ENCODE measurements at regions not wholly inside any gene's neighbourhood (a gene's known extent, or its start where the extent isn't known, plus 50 kb on each side); places are given as distances from the start of the nearest gene placed in this dataset.
A peak's percentile ranks its signal among the peaks of the same experiment; 100 is the strongest.
"Not testable (repeated sequence)": the region's sequence is repeated elsewhere in the genome, so short reads cannot be mapped to it uniquely, and the experiment has no call there.

GRCh38 chr2:111471791-111472530, 351.2 kb downstream of the BCL2L11 start:
- H3K36me3 Mint-ChIP-seq; ATAC-seq; DNase-seq (ENCODE audit: low spot score in 2 of 2); H3K27ac Mint-ChIP-seq; H3K9me3 Mint-ChIP-seq: not testable (repeated sequence)

GRCh38 chr2:111472844-111473403, 352.2 kb downstream of the BCL2L11 start:
- not testable (repeated sequence) for H3K36me3 Mint-ChIP-seq; DNase-seq (ENCODE audit: low spot score in 2 of 2); H3K27ac Mint-ChIP-seq; H3K9me3 Mint-ChIP-seq
- peak; percentile 52 to 60 for ATAC-seq

GRCh38 chr2:111473522-111473921, 352.8 kb downstream of the BCL2L11 start:
- DNase-seq (ENCODE audit: low spot score in 2 of 2); H3K36me3 Mint-ChIP-seq; H3K27ac Mint-ChIP-seq; H3K9me3 Mint-ChIP-seq: not testable (repeated sequence)
- ATAC-seq: peak; percentile 43 to 55

GRCh38 chr2:111474198-111474705, 353.5 kb downstream of the BCL2L11 start:
- H3K36me3 Mint-ChIP-seq; H3K27ac Mint-ChIP-seq; ATAC-seq; DNase-seq (ENCODE audit: low spot score in 2 of 2); H3K9me3 Mint-ChIP-seq: not testable (repeated sequence)

- H3K27ac Mint-ChIP-seq: peak overlapping the region; percentile 90 to 95
- H3K36me3 Mint-ChIP-seq; DNase-seq (ENCODE audit: low spot score in 2 of 2); ATAC-seq; H3K9me3 Mint-ChIP-seq: not testable (repeated sequence)
These were observed 357.6 kb downstream of the BCL2L11 start for GRCh38 chr2:111478335-111478734.

GRCh38 chr2:111478871-111479318, 358.2 kb downstream of the BCL2L11 start:
- not testable (repeated sequence) for DNase-seq (ENCODE audit: low spot score in 2 of 2); H3K36me3 Mint-ChIP-seq; H3K9me3 Mint-ChIP-seq
- peak overlapping the region; percentile 90 to 95 for H3K27ac Mint-ChIP-seq
- peak; percentile 61 to 71 for ATAC-seq

- H3K27ac Mint-ChIP-seq: peak overlapping the region; percentile 90 to 94
- not testable (repeated sequence) for DNase-seq (ENCODE audit: low spot score in 2 of 2); H3K9me3 Mint-ChIP-seq; H3K36me3 Mint-ChIP-seq
- peak; percentile 66 to 71 for ATAC-seq
These were observed 359.4 kb downstream of the BCL2L11 start for GRCh38 chr2:111480016-111480625.

- not testable (repeated sequence) for DNase-seq (ENCODE audit: low spot score in 2 of 2); H3K9me3 Mint-ChIP-seq; H3K36me3 Mint-ChIP-seq; ATAC-seq
- H3K27ac Mint-ChIP-seq: peak overlapping the region; percentile 55 to 90
These were observed 359.9 kb downstream of the BCL2L11 start for GRCh38 chr2:111480633-111481032.

- H3K36me3 Mint-ChIP-seq; DNase-seq (ENCODE audit: low spot score in 2 of 2); ATAC-seq; H3K9me3 Mint-ChIP-seq: not testable (repeated sequence)
- peak overlapping the region in 1 of 2 donors; percentile 90 for H3K27ac Mint-ChIP-seq
These were observed 360.5 kb downstream of the BCL2L11 start for GRCh38 chr2:111481219-111481618.

GRCh38 chr2:111482987-111483679, 362.4 kb downstream of the BCL2L11 start:
- not testable (repeated sequence) for H3K9me3 Mint-ChIP-seq; H3K27ac Mint-ChIP-seq; H3K36me3 Mint-ChIP-seq; DNase-seq (ENCODE audit: low spot score in 2 of 2)
- peak; percentile 77 to 82 for ATAC-seq

GRCh38 chr2:111484097-111484496, 363.4 kb downstream of the BCL2L11 start:
- not testable (repeated sequence) for H3K9me3 Mint-ChIP-seq; DNase-seq (ENCODE audit: low spot score in 2 of 2); H3K27ac Mint-ChIP-seq; ATAC-seq; H3K36me3 Mint-ChIP-seq

- not testable (repeated sequence) for H3K27ac Mint-ChIP-seq; H3K36me3 Mint-ChIP-seq; DNase-seq (ENCODE audit: low spot score in 2 of 2); ATAC-seq; H3K9me3 Mint-ChIP-seq
These were observed 365.2 kb downstream of the BCL2L11 start for GRCh38 chr2:111485895-111486294.

GRCh38 chr2:111488451-111488850, 367.7 kb downstream of the BCL2L11 start:
- not testable (repeated sequence) for H3K27ac Mint-ChIP-seq; ATAC-seq; H3K9me3 Mint-ChIP-seq; H3K36me3 Mint-ChIP-seq; DNase-seq (ENCODE audit: low spot score in 2 of 2)

GRCh38 chr2:111489460-111489859, 368.7 kb downstream of the BCL2L11 start:
- ATAC-seq; H3K36me3 Mint-ChIP-seq; H3K9me3 Mint-ChIP-seq; DNase-seq (ENCODE audit: low spot score in 2 of 2); H3K27ac Mint-ChIP-seq: not testable (repeated sequence)

GRCh38 chr2:111491181-111491580, 370.5 kb downstream of the BCL2L11 start:
- not testable (repeated sequence) for H3K36me3 Mint-ChIP-seq; H3K9me3 Mint-ChIP-seq; DNase-seq (ENCODE audit: low spot score in 2 of 2)
- peak overlapping the region in 1 of 2 donors; percentile 72 for H3K27ac Mint-ChIP-seq
- ATAC-seq: peak; percentile 45 to 52

- not testable (repeated sequence) for ATAC-seq
These were observed 370.9 kb downstream of the BCL2L11 start for GRCh38 chr2:111491614-111492013.

More at GRCh38 chr2:111491614-111492013, 370.9 kb downstream of the BCL2L11 start:
- not testable (repeated sequence) for H3K9me3 Mint-ChIP-seq; DNase-seq (ENCODE audit: low spot score in 2 of 2); H3K36me3 Mint-ChIP-seq
- H3K27ac Mint-ChIP-seq: peak overlapping the region in 1 of 2 donors; percentile 72
